ENCODE measurements at regions not wholly inside any gene's neighbourhood (a gene's known extent, or its start where the extent isn't known, plus 50 kb on each side); places are given as distances from the start of the nearest gene placed in this dataset.

DNA sequence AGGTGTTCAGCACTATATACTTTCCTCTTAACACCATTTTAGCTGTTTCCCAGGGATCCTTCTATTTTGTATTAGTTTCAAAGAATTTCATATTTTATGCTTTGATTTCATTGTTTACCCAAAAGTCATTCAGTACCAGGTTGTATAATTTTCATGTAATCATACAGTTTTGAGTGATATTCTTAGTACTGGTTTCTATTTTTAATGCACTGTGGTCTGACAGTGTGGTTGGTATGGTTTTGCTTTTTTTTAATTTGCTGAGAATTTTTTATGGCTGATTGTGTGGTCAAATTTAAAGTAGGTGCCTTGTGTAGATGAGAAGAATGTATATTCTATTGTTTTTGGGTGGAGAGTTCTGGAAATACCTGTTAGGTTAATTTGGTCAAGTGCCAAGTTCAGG lies 323.4 kb upstream of the EPHA6 start:
- TF ChIP-seq NR1H2 (CRISPR knock-in tag; IDR thresholded peaks at IDR 0.05) (no peak), ZNF281 (CRISPR knock-in tag; IDR thresholded peaks at IDR 0.05) (no peak), IRF2 (CRISPR knock-in tag; IDR thresholded peaks at IDR 0.05; ENCODE audit: borderline replicate concordance, low read depth) (no peak)

All from WTC11 (cell line).